Testis (tissue), 2 donors: ENCODE measurements at regions not wholly inside any gene's neighbourhood (a gene's known extent, or its start where the extent isn't known, plus 50 kb on each side); places are given as distances from the start of the nearest gene placed in this dataset.

ENCODE experiments used
- DNase-seq: peaks from one replicate; pipeline ENCODE4 v3.0.0-alpha.2; 2019
- H3K27ac ChIP-seq, 2 donors: fragments of 200-600 bp; sonication (generic); one replicate each; pipeline ENCODE4 v1.5.1; 2019
- H3K27me3 ChIP-seq: fragments of 200-600 bp; sonication (generic); one replicate; pipeline ENCODE4 v1.5.1; 2019
- H3K36me3 ChIP-seq: fragments of 200-600 bp; sonication (generic); one replicate; pipeline ENCODE4 v1.5.1; 2017; ENCODE audit warnings: low read depth; ENCODE audit errors: missing control alignments
- H3K4me1 ChIP-seq: fragments of 200-600 bp; sonication (generic); one replicate; pipeline ENCODE4 v1.5.1; 2019
- H3K4me3 ChIP-seq, 2 donors: fragments of 200-600 bp; sonication (generic); one replicate each; pipeline ENCODE4 v1.5.1; 2017 to 2019
- H3K9me3 ChIP-seq: fragments of 200-600 bp; sonication (generic); one replicate; pipeline ENCODE4 v1.5.1; 2017
- CTCF ChIP-seq, 3 experiments: fragments of 450-650 bp in 2 of 3; fragments of 200-600 bp in 1 of 3; sonication (generic) in 1 of 3; IDR thresholded peaks; one replicate each; pipeline ENCODE4 v1.5.1; 2016 to 2019; ENCODE audit warnings: antibody characterized with exemption in 3 of 3, mild to moderate bottlenecking in 2 of 3, moderate library complexity in 1 of 3
- POLR2A ChIP-seq: fragments of 450-650 bp; IDR thresholded peaks from one replicate; pipeline ENCODE4 v1.6.1; 2017; ENCODE audit warnings: antibody characterized with exemption, mild to moderate bottlenecking, moderate library complexity
- WGBS, 2 donors: methylation state at CpG; one replicate each; pipeline ENCODE4 v1.1.5; 2018; 5-methylcytosine and 5-hydroxymethylcytosine counted together
- intact Hi-C: fragments of 100-400 bp; cut with DNase I; formaldehyde crosslinking; loops from one replicate; pipeline ENCODE4 v1.15.1; 2023; ENCODE audit warnings: low total_unique reads

- H3K9me3 ChIP-seq, result no peaks in the 10 kb centered on the region
- H3K36me3 ChIP-seq, result no peaks in the 10 kb centered on the region
- H3K27ac ChIP-seq, result no peak overlapping the region
- intact Hi-C loops, result no loop called here
- no peaks in the 10 kb centered on the region for H3K27me3 ChIP-seq
- no peak overlapping the region for H3K4me3 ChIP-seq
- no peaks in the 10 kb centered on the region for H3K4me1 ChIP-seq
- 67 to 82% methylated on average over 4 of the region's 4 CpGs for WGBS, 2 donors
- TF ChIP-seq POLR2A, result no peak
- no peak for TF ChIP-seq CTCF (IDR thresholded peaks at IDR 0.05)
- no peak for DNase-seq
Measured at GRCh38 chr5:42015254-42015653, 90.2 kb downstream of the FBXO4 start.

- DNase-seq, result no peak
- H3K9me3 ChIP-seq, result no peaks in the 10 kb centered on the region
- intact Hi-C loops, result no loop called here
- H3K27me3 ChIP-seq, result no peaks in the 10 kb centered on the region
- H3K4me3 ChIP-seq, result no peak overlapping the region
- no peak for TF ChIP-seq CTCF (IDR thresholded peaks at IDR 0.05)
- no peak for TF ChIP-seq POLR2A
- 77 to 86% methylated on average over 1 of the region's 1 CpG for WGBS, 2 donors
- H3K27ac ChIP-seq, result no peak overlapping the region
- no peaks in the 10 kb centered on the region for H3K4me1 ChIP-seq
- H3K36me3 ChIP-seq, result no peaks in the 10 kb centered on the region
Measured at GRCh38 chr5:42015681-42016080, 90.6 kb downstream of the FBXO4 start.

- H3K36me3 ChIP-seq, result no peaks in the 10 kb centered on the region
- H3K4me1 ChIP-seq, result no peaks in the 10 kb centered on the region
- H3K9me3 ChIP-seq, result no peaks in the 10 kb centered on the region
- no peak for DNase-seq
- 66 to 76% methylated on average over 3 of the region's 3 CpGs for WGBS, 2 donors
- H3K27me3 ChIP-seq, result no peaks in the 10 kb centered on the region
- H3K4me3 ChIP-seq, result no peak overlapping the region
- TF ChIP-seq CTCF (IDR thresholded peaks at IDR 0.05) (no peak), POLR2A (no peak)
- intact Hi-C loops, result no loop called here
- no peak overlapping the region for H3K27ac ChIP-seq
Measured at GRCh38 chr5:42020788-42021530, 95.9 kb downstream of the FBXO4 start.

- H3K4me1 ChIP-seq, result no peaks in the 10 kb centered on the region
- no peaks in the 10 kb centered on the region for H3K36me3 ChIP-seq
- intact Hi-C loops, result no loop called here
- no peak for TF ChIP-seq CTCF (IDR thresholded peaks at IDR 0.05)
- TF ChIP-seq POLR2A, result no peak
- no peaks in the 10 kb centered on the region for H3K9me3 ChIP-seq
- WGBS, 2 donors, result 49 to 50% methylated on average over 2 of the region's 2 CpGs
- no peak overlapping the region for H3K4me3 ChIP-seq
- H3K27ac ChIP-seq, result no peak overlapping the region
- no peaks in the 10 kb centered on the region for H3K27me3 ChIP-seq
- no peak for DNase-seq
Measured at GRCh38 chr5:42021923-42022322, 96.8 kb downstream of the FBXO4 start.

GRCh38 chr5:42022383-42022972, 97.4 kb downstream of the FBXO4 start:
- whole genome bisulfite sequencing, 2 donors, result 65 to 66% methylated on average over 2 of the region's 2 CpGs
- Histone ChIP-seq H3K4me3 (no peak overlapping the region), H3K4me1 (no peaks in the 10 kb centered on the region), H3K9me3 (no peaks in the 10 kb centered on the region), H3K36me3 (no peaks in the 10 kb centered on the region), H3K27ac (no peak overlapping the region), H3K27me3 (no peaks in the 10 kb centered on the region)
- no peak for TF ChIP-seq POLR2A
- TF ChIP-seq CTCF (IDR thresholded peaks at IDR 0.05), result no peak
- intact Hi-C loops, result no loop called here
- DNase-seq, result no peak
